H9 (cell line): ENCODE measurements at regions not wholly inside any gene's neighbourhood (a gene's known extent, or its start where the extent isn't known, plus 50 kb on each side); places are given as distances from the start of the nearest gene placed in this dataset.

Experiments
- DNase-seq: peaks from one replicate; pipeline ENCODE4 v3.0.0-alpha.2; 2017
- H2AFZ ChIP-seq: one replicate; pipeline ENCODE4 v1.6.1; 2013; ENCODE audit warnings: mild to moderate bottlenecking, low read length, control low read depth, moderate library complexity
- H2AK5ac ChIP-seq: 2 replicates; pipeline ENCODE4 v1.6.1; 2013; ENCODE audit warnings: low read length, control low read depth, mixed read lengths; ENCODE audit not compliant: insufficient read length
- H2BK120ac ChIP-seq: one replicate; pipeline ENCODE4 v1.6.1; 2013; ENCODE audit warnings: low read depth, mild to moderate bottlenecking, low read length, control low read depth, inconsistent platforms; ENCODE audit not compliant: poor library complexity, severe bottlenecking
- H2BK12ac ChIP-seq: 2 replicates; pipeline ENCODE4 v1.6.1; 2013; ENCODE audit warnings: low read length, control low read depth, mixed read lengths, low read depth; ENCODE audit not compliant: insufficient read length
- H2BK15ac ChIP-seq: 2 replicates; pipeline ENCODE4 v1.6.1; 2013; ENCODE audit warnings: low read depth, low read length, control low read depth
- H2BK20ac ChIP-seq: one replicate; pipeline ENCODE4 v1.6.1; 2013; ENCODE audit warnings: low read depth, mild to moderate bottlenecking, low read length, control low read depth, inconsistent platforms; ENCODE audit not compliant: poor library complexity, severe bottlenecking
- H2BK5ac ChIP-seq: 2 replicates; pipeline ENCODE4 v1.6.1; 2013; ENCODE audit warnings: low read length, control low read depth, mixed read lengths; ENCODE audit not compliant: insufficient read length
- H3K14ac ChIP-seq: 2 replicates; pipeline ENCODE4 v1.6.1; 2013; ENCODE audit warnings: low read length, control low read depth; ENCODE audit not compliant: insufficient read depth
- H3K18ac ChIP-seq: 2 replicates; pipeline ENCODE4 v1.6.1; 2013; ENCODE audit warnings: low read depth, mild to moderate bottlenecking, mixed read lengths, low read length, control low read depth; ENCODE audit not compliant: insufficient read length
- H3K23ac ChIP-seq: 2 replicates; pipeline ENCODE4 v1.6.1; 2013; ENCODE audit warnings: low read length, control low read depth, mixed read lengths, low read depth; ENCODE audit not compliant: insufficient read length
- H3K23me2 ChIP-seq: 2 replicates; pipeline ENCODE4 v1.6.1; 2013; ENCODE audit warnings: low read depth, mild to moderate bottlenecking, mixed read lengths, low read length, control low read depth; ENCODE audit not compliant: insufficient read length, poor library complexity, severe bottlenecking
- H3K27ac ChIP-seq: 2 replicates; pipeline ENCODE4 v1.5.1; 2013; ENCODE audit warnings: low read length, control low read depth, mixed read lengths, low read depth; ENCODE audit not compliant: insufficient read length
- H3K27me3 ChIP-seq: 2 replicates; pipeline ENCODE4 v1.6.1; 2013; ENCODE audit warnings: low read length, control low read depth, inconsistent platforms; ENCODE audit not compliant: insufficient read depth
- H3K4ac ChIP-seq: 2 replicates; pipeline ENCODE4 v1.6.1; 2013; ENCODE audit warnings: low read depth, mild to moderate bottlenecking, control low read depth, inconsistent platforms, low read length, moderate library complexity
- H3K4me1 ChIP-seq: 2 replicates; pipeline ENCODE4 v1.6.1; 2013; ENCODE audit warnings: low read length, control low read depth, inconsistent platforms; ENCODE audit not compliant: insufficient read depth
- H3K4me2 ChIP-seq: 2 replicates; pipeline ENCODE4 v1.6.1; 2013; ENCODE audit warnings: low read length, control low read depth, mixed read lengths; ENCODE audit not compliant: insufficient read length, insufficient read depth
- H3K56ac ChIP-seq: 2 replicates; pipeline ENCODE4 v1.6.1; 2013; ENCODE audit warnings: low read depth, mild to moderate bottlenecking, mixed read lengths, low read length, control low read depth; ENCODE audit not compliant: insufficient read length
- H3K79me1 ChIP-seq: 2 replicates; pipeline ENCODE4 v1.6.1; 2013; ENCODE audit warnings: low read depth, mild to moderate bottlenecking, moderate library complexity, low read length, control low read depth, inconsistent platforms; ENCODE audit not compliant: insufficient read depth, poor library complexity, severe bottlenecking
- H3K79me2 ChIP-seq: 2 replicates; pipeline ENCODE4 v1.6.1; 2013; ENCODE audit warnings: low read length, control low read depth, inconsistent platforms; ENCODE audit not compliant: insufficient read depth
- H3K9ac ChIP-seq: 2 replicates; pipeline ENCODE4 v1.6.1; 2013; ENCODE audit warnings: low read length, control low read depth, mixed read lengths; ENCODE audit not compliant: insufficient read length; ENCODE audit errors: extremely low read depth
- H3K9me3 ChIP-seq: one replicate; pipeline ENCODE4 v1.6.1; 2013; ENCODE audit warnings: low read depth, low read length, inconsistent platforms; ENCODE audit not compliant: control insufficient read depth
- H3T11ph ChIP-seq: one replicate; pipeline ENCODE4 v1.6.1; 2013; ENCODE audit warnings: mild to moderate bottlenecking, low read length, control low read depth, inconsistent platforms
- H4K20me1 ChIP-seq: one replicate; pipeline ENCODE4 v1.6.1; 2013; ENCODE audit not compliant: control insufficient read depth, insufficient read length, insufficient read depth
- H4K5ac ChIP-seq: 2 replicates; pipeline ENCODE4 v1.6.1; 2013; ENCODE audit warnings: low read depth, mild to moderate bottlenecking, mixed read lengths, low read length, control low read depth; ENCODE audit not compliant: insufficient read length
- H4K8ac ChIP-seq: replicated peaks from 2 replicates; pipeline ENCODE4 v1.6.1; 2013; ENCODE audit warnings: low read length, control low read depth, mixed read lengths, low read depth; ENCODE audit not compliant: insufficient read length
- H4K91ac ChIP-seq: 2 replicates; pipeline ENCODE4 v1.6.1; 2013; ENCODE audit warnings: low read depth, mild to moderate bottlenecking, moderate library complexity, mixed read lengths, low read length, control low read depth; ENCODE audit not compliant: insufficient read length
- H3K27ac Mint-ChIP-seq, 3 experiments: 2 replicates in 2 of 3; 3 replicates in 1 of 3; pipeline ENCODE4 v1.8.0; 2020 to 2021; ENCODE audit warnings: mixed read lengths in 3 of 3, mild to moderate bottlenecking in 1 of 3, moderate library complexity in 1 of 3
- H3K27me3 Mint-ChIP-seq: 2 replicates; pipeline ENCODE4 v1.8.0; 2021; ENCODE audit warnings: low read depth, mild to moderate bottlenecking, moderate library complexity, mixed read lengths
- H3K36me3 Mint-ChIP-seq, 3 experiments: 2 replicates in 2 of 3; 3 replicates in 1 of 3; pipeline ENCODE4 v1.8.0; 2020 to 2021; ENCODE audit warnings: low read depth in 3 of 3, mixed read lengths in 3 of 3; ENCODE audit not compliant: insufficient read depth in 1 of 3
- H3K4me1 Mint-ChIP-seq, 2 experiments: 2 replicates each; pipeline ENCODE4 v1.8.0; 2020; ENCODE audit warnings: mixed read lengths in 2 of 2
- H3K4me3 Mint-ChIP-seq, 2 experiments: 2 replicates in 1 of 2; 3 replicates in 1 of 2; pipeline ENCODE4 v1.8.0; 2020 to 2021; ENCODE audit warnings: mild to moderate bottlenecking in 2 of 2, mixed read lengths in 2 of 2, moderate library complexity in 1 of 2
- H3K9me3 Mint-ChIP-seq, 2 experiments: 2 replicates in 1 of 2; 3 replicates in 1 of 2; pipeline ENCODE4 v1.8.0; 2020; ENCODE audit warnings: mild to moderate bottlenecking in 2 of 2, mixed read lengths in 2 of 2, moderate library complexity in 1 of 2
- CTCF ChIP-seq: fragments of 200-600 bp; sonication (generic); conservative IDR thresholded peaks from 3 replicates; pipeline ENCODE4 v1.8.0; 2021; ENCODE audit warnings: antibody characterized with exemption, mild to moderate bottlenecking
- WGBS: extraction: QIAGEN DNeasy Blood & Tissue Kit; methylation state at CpG from one replicate; pipeline ENCODE4 v1.1.7; 2013; ENCODE audit warnings: missing lambda C conversion rate, low lambda C conversion rate, mixed read lengths; ENCODE audit not compliant: insufficient read length; ENCODE audit errors: extremely low coverage; 5-methylcytosine and 5-hydroxymethylcytosine counted together

GRCh38 chr13:82672248-82672647, 1210.0 kb downstream of the SLITRK1 start:
- H4K20me1 ChIP-seq = no peaks in the 10 kb centered on the region
- H4K91ac ChIP-seq = no peak overlapping the region
- Mint-ChIP-seq H3K9me3 (peaks cover 6 to 9% of the 10 kb centered on the region in 2 experiments; a peak in 4 of 5 replicates), H3K27me3 (peaks cover 10% of the 10 kb centered on the region), H3K4me1 (peaks cover 17 to 18% of the 10 kb centered on the region in 2 experiments), H3K36me3 (peaks cover 9 to 14% (median 12%) of the 10 kb centered on the region in 3 experiments), H3K4me3 (no peak overlapping the region), H3K27ac (no peak overlapping the region)
- H3K9ac ChIP-seq = no peak overlapping the region
- no peak overlapping the region for H3K4ac ChIP-seq
- H3K14ac ChIP-seq = no peak overlapping the region
- WGBS = no CpG with 5 or more reads among the region's 2 CpGs
- no peak overlapping the region for H3K18ac ChIP-seq
- peaks cover 5% of the 10 kb centered on the region; the same call in 1 of the 2 replicates for H3K4me1 ChIP-seq
- no peaks in the 10 kb centered on the region for H3K79me2 ChIP-seq
- H3K56ac ChIP-seq = no peak overlapping the region
- no peak for DNase-seq
- H3K23me2 ChIP-seq = no peaks in the 10 kb centered on the region
- no peak overlapping the region for H2BK20ac ChIP-seq
- no peak overlapping the region for H3K23ac ChIP-seq
- no peak overlapping the region for H2BK120ac ChIP-seq
- no peak for TF ChIP-seq CTCF
- peaks cover 3% of the 10 kb centered on the region for H3K9me3 ChIP-seq
- H4K5ac ChIP-seq = no peak overlapping the region
- H2BK12ac ChIP-seq = no peak overlapping the region
- H4K8ac ChIP-seq = no peak overlapping the region
- no peak overlapping the region for H3K27ac ChIP-seq
- no peak overlapping the region for H2AFZ ChIP-seq
- H3K79me1 ChIP-seq = no peaks in the 10 kb centered on the region
- no peak overlapping the region for H3K4me2 ChIP-seq
- H3T11ph ChIP-seq = no peak overlapping the region
- H3K27me3 ChIP-seq = no peaks in the 10 kb centered on the region
- H2AK5ac ChIP-seq = no peak overlapping the region
- no peak overlapping the region for H2BK15ac ChIP-seq
- no peak overlapping the region for H2BK5ac ChIP-seq
